ENCODE measurements at regions not wholly inside any gene's neighbourhood (a gene's known extent, or its start where the extent isn't known, plus 50 kb on each side); places are given as distances from the start of the nearest gene placed in this dataset.
"Not testable (repeated sequence)": the region's sequence is repeated elsewhere in the genome, so short reads cannot be mapped to it uniquely, and the experiment has no call there.

GRCh38 chr1:199029401-199029800 is 390.6 kb downstream of the PTPRC start:
- CTCF ChIA-PET: no interaction called here
- intact Hi-C loops (cut with micrococcal nuclease; ENCODE audit: unreplicated experiment) (no loop called here), in situ Hi-C loops (cut with HindIII; ENCODE audit: low pct_unique_long_range_greater_than_20kb, low sequenced_read_pairs) (no loop called here)
- POLR2A ChIA-PET: no interaction called here
- Histone ChIP-seq H3K9me3 (ENCODE audit: control insufficient read depth, insufficient read depth, low read depth, low read length) (no peaks in the 10 kb centered on the region), H3K36me3 (ENCODE audit: control insufficient read depth, insufficient read depth, low read length) (no peaks in the 10 kb centered on the region), H3K27ac (ENCODE audit: low read length) (no peak overlapping the region), H3K4me3 (ENCODE audit: low read depth in 2 of 2, low read length in 2 of 2) (no peak overlapping the region), H3K27me3 (ENCODE audit: control insufficient read depth, insufficient read depth, low read length) (no peaks in the 10 kb centered on the region), H3K4me1 (ENCODE audit: control insufficient read depth, insufficient read depth, low read length) (no peaks in the 10 kb centered on the region)
- no TSS peak for BruUV-seq (replicated peaks)
- no peak for TF ChIP-seq SIN3A (IDR thresholded peaks at IDR 0.05; ENCODE audit: borderline replicate concordance, insufficient read depth, low read depth, low read length)
- TF ChIP-seq, protein P1, sequence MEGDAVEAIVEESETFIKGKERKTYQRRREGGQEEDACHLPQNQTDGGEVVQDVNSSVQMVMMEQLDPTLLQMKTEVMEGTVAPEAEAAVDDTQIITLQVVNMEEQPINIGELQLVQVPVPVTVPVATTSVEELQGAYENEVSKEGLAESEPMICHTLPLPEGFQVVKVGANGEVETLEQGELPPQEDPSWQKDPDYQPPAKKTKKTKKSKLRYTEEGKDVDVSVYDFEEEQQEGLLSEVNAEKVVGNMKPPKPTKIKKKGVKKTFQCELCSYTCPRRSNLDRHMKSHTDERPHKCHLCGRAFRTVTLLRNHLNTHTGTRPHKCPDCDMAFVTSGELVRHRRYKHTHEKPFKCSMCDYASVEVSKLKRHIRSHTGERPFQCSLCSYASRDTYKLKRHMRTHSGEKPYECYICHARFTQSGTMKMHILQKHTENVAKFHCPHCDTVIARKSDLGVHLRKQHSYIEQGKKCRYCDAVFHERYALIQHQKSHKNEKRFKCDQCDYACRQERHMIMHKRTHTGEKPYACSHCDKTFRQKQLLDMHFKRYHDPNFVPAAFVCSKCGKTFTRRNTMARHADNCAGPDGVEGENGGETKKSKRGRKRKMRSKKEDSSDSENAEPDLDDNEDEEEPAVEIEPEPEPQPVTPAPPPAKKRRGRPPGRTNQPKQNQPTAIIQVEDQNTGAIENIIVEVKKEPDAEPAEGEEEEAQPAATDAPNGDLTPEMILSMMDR (IDR thresholded peaks at IDR 0.05): no peak
- TF ChIP-seq, protein P2, sequence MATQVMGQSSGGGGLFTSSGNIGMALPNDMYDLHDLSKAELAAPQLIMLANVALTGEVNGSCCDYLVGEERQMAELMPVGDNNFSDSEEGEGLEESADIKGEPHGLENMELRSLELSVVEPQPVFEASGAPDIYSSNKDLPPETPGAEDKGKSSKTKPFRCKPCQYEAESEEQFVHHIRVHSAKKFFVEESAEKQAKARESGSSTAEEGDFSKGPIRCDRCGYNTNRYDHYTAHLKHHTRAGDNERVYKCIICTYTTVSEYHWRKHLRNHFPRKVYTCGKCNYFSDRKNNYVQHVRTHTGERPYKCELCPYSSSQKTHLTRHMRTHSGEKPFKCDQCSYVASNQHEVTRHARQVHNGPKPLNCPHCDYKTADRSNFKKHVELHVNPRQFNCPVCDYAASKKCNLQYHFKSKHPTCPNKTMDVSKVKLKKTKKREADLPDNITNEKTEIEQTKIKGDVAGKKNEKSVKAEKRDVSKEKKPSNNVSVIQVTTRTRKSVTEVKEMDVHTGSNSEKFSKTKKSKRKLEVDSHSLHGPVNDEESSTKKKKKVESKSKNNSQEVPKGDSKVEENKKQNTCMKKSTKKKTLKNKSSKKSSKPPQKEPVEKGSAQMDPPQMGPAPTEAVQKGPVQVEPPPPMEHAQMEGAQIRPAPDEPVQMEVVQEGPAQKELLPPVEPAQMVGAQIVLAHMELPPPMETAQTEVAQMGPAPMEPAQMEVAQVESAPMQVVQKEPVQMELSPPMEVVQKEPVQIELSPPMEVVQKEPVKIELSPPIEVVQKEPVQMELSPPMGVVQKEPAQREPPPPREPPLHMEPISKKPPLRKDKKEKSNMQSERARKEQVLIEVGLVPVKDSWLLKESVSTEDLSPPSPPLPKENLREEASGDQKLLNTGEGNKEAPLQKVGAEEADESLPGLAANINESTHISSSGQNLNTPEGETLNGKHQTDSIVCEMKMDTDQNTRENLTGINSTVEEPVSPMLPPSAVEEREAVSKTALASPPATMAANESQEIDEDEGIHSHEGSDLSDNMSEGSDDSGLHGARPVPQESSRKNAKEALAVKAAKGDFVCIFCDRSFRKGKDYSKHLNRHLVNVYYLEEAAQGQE (IDR thresholded peaks at IDR 0.05; ENCODE audit: insufficient read depth in 1 of 2, low read depth in 2 of 2, low read length in 1 of 2): no peak
- TF ChIP-seq TCF7L2 (IDR thresholded peaks at IDR 0.05; ENCODE audit: low read depth, low read length): no peak
- no peak for TF ChIP-seq POLR2AphosphoS5 (IDR thresholded peaks at IDR 0.05; ENCODE audit: low read depth, low read length)
- ATAC-seq (no peak), DNase-seq (ENCODE audit: low read depth, low spot score) (no peak)

DNA sequence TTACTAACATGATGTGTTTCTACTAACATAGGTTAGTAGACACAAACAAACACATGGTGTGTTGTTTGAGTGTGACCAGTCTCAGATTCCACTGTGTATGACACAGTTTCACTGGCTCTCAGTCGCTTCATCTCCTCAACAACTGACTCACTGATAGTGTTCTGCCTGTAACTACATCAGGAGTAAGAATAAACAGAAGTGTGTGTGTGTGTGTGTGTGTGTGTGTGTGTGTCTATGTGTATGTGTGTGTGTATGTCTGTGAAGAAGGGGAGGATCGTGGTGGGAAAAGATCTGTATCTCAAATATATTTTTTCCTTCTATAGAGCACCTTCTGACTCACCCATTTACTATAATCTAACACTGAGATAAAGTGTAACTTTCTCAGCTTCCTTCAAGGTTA is 391.0 kb downstream of the PTPRC start:
- TF ChIP-seq, protein P2 (IDR thresholded peaks at IDR 0.05; ENCODE audit: insufficient read depth in 1 of 2, low read depth in 2 of 2, low read length in 1 of 2): no peak
- TF ChIP-seq TCF7L2 (IDR thresholded peaks at IDR 0.05; ENCODE audit: low read depth, low read length) (no peak), POLR2AphosphoS5 (IDR thresholded peaks at IDR 0.05; ENCODE audit: low read depth, low read length) (no peak), SIN3A (IDR thresholded peaks at IDR 0.05; ENCODE audit: borderline replicate concordance, insufficient read depth, low read depth, low read length) (no peak)
- TF ChIP-seq, protein P1 (IDR thresholded peaks at IDR 0.05): no peak
- BruUV-seq (replicated peaks): no TSS peak
- Histone ChIP-seq H3K4me3 (ENCODE audit: low read depth in 2 of 2, low read length in 2 of 2) (no peak overlapping the region), H3K27ac (ENCODE audit: low read length) (no peak overlapping the region), H3K27me3 (ENCODE audit: control insufficient read depth, insufficient read depth, low read length) (no peaks in the 10 kb centered on the region), H3K36me3 (ENCODE audit: control insufficient read depth, insufficient read depth, low read length) (no peaks in the 10 kb centered on the region), H3K9me3 (ENCODE audit: control insufficient read depth, insufficient read depth, low read depth, low read length) (no peaks in the 10 kb centered on the region), H3K4me1 (ENCODE audit: control insufficient read depth, insufficient read depth, low read length) (no peaks in the 10 kb centered on the region)
- in situ Hi-C loops (cut with HindIII; ENCODE audit: low pct_unique_long_range_greater_than_20kb, low sequenced_read_pairs) (no loop called here), intact Hi-C loops (cut with micrococcal nuclease; ENCODE audit: unreplicated experiment) (no loop called here)
- ChIA-PET POLR2A (no interaction called here), CTCF (no interaction called here)
- ATAC-seq (no peak), DNase-seq (ENCODE audit: low read depth, low spot score) (no peak)

GRCh38 chr1:199030541-199030940 is 391.7 kb downstream of the PTPRC start:
- H3K9me3 ChIP-seq (ENCODE audit: control insufficient read depth, insufficient read depth, low read depth, low read length); in situ Hi-C loops (cut with HindIII; ENCODE audit: low pct_unique_long_range_greater_than_20kb, low sequenced_read_pairs); H3K4me3 ChIP-seq (ENCODE audit: low read depth in 2 of 2, low read length in 2 of 2); H3K27me3 ChIP-seq (ENCODE audit: control insufficient read depth, insufficient read depth, low read length); H3K36me3 ChIP-seq (ENCODE audit: control insufficient read depth, insufficient read depth, low read length); BruUV-seq (replicated peaks); DNase-seq (ENCODE audit: low read depth, low spot score); ATAC-seq; intact Hi-C loops (cut with micrococcal nuclease; ENCODE audit: unreplicated experiment); POLR2A ChIA-PET; CTCF ChIA-PET; H3K4me1 ChIP-seq (ENCODE audit: control insufficient read depth, insufficient read depth, low read length); H3K27ac ChIP-seq (ENCODE audit: low read length): not testable (repeated sequence)

DNA sequence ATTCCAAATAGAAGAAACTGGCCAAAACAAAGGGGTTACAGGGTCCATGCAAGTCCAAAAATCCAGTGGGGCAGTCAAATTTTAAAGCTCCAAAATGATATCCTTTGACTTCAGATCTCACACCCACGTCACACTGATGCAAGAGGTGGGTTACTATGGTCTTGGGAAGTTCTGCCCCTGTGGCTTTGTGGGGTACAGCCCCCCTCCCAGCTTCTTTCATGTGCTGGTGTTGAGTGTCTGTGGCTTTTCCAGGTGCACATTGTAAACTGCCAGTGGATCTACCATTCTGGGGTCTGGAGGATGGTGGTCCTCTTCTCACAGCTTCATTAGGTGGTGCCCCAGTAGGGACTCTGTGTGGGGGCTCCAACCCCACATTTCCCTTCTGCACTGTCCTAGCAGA is 392.3 kb downstream of the PTPRC start:
- BruUV-seq (replicated peaks); POLR2A ChIA-PET; H3K4me1 ChIP-seq (ENCODE audit: control insufficient read depth, insufficient read depth, low read length); H3K9me3 ChIP-seq (ENCODE audit: control insufficient read depth, insufficient read depth, low read depth, low read length); H3K4me3 ChIP-seq (ENCODE audit: low read depth in 2 of 2, low read length in 2 of 2); CTCF ChIA-PET; H3K27me3 ChIP-seq (ENCODE audit: control insufficient read depth, insufficient read depth, low read length); ATAC-seq; DNase-seq (ENCODE audit: low read depth, low spot score); H3K36me3 ChIP-seq (ENCODE audit: control insufficient read depth, insufficient read depth, low read length); H3K27ac ChIP-seq (ENCODE audit: low read length); in situ Hi-C loops (cut with HindIII; ENCODE audit: low pct_unique_long_range_greater_than_20kb, low sequenced_read_pairs); intact Hi-C loops (cut with micrococcal nuclease; ENCODE audit: unreplicated experiment): not testable (repeated sequence)
